HEK293 (cell line): ENCODE measurements at regions not wholly inside any gene's neighbourhood (a gene's known extent, or its start where the extent isn't known, plus 50 kb on each side); places are given as distances from the start of the nearest gene placed in this dataset.

Experiments used
- CTCF ChIA-PET: fragments of 350-600 bp; formaldehyde crosslinking; extraction: SDS; loops from one replicate; lab custom pipeline; 2021; ENCODE audit warnings: antibody characterized with exemption; lab: Yijun Ruan, JAX
- POLR2A ChIA-PET: fragments of 300-600 bp; formaldehyde crosslinking; extraction: SDS; loops from one replicate; lab custom pipeline; 2020; ENCODE audit warnings: antibody characterized with exemption, inconsistent platforms; lab: Yijun Ruan, JAX
- H3K27ac ChIP-seq: fragments of 200-500 bp; sonication (Bioruptor generic); 2 replicates; pipeline ENCODE4 v1.5.1; 2014; ENCODE audit warnings: low read depth, low read length, control low read depth, inconsistent platforms; ENCODE audit errors: extremely low read depth
- H3K36me3 ChIP-seq, 2 experiments: fragments of 200-500 bp in 1 of 2; sonication (Bioruptor generic) in 1 of 2; 1 replicate in 1 of 2; 2 replicates in 1 of 2; pipeline ENCODE4 v1.5.1; 2014 to 2017; ENCODE audit warnings: inconsistent platforms in 2 of 2, low read length in 2 of 2; ENCODE audit not compliant: control insufficient read depth in 2 of 2, insufficient read depth in 1 of 2
- H3K4me1 ChIP-seq: fragments of 200-500 bp; sonication (Bioruptor generic); 2 replicates; pipeline ENCODE4 v1.5.1; 2014; ENCODE audit warnings: mild to moderate bottlenecking, low read length, inconsistent platforms; ENCODE audit not compliant: control insufficient read depth, insufficient read depth
- H3K4me3 ChIP-seq: 2 replicates; pipeline ENCODE4 v1.5.1; 2011; ENCODE audit warnings: low read depth, mild to moderate bottlenecking, control low read depth, low read length, moderate library complexity
- H3K9me3 ChIP-seq: fragments of 200-500 bp; sonication (Bioruptor generic); 2 replicates; pipeline ENCODE4 v1.5.1; 2014; ENCODE audit warnings: low read depth, low read length, inconsistent platforms; ENCODE audit not compliant: control insufficient read depth, insufficient read depth
- AEBP2 ChIP-seq: fragments of 450-650 bp; formaldehyde crosslinking; IDR thresholded peaks from 2 replicates; pipeline ENCODE4 v1.5.1; 2016; ENCODE audit warnings: missing biosample characterization, missing genetic modification characterization, borderline replicate concordance
- KLF10 ChIP-seq: fragments of 450-650 bp; IDR thresholded peaks from 2 replicates; pipeline ENCODE4 v1.5.1; 2018; ENCODE audit warnings: missing biosample characterization, mild to moderate bottlenecking, missing genetic modification characterization
- KLF17 ChIP-seq: fragments of 450-650 bp; formaldehyde crosslinking; IDR thresholded peaks from 2 replicates; pipeline ENCODE4 v1.5.1; 2016; ENCODE audit warnings: missing biosample characterization, missing genetic modification characterization
- KLF7 ChIP-seq: fragments of 450-650 bp; formaldehyde crosslinking; IDR thresholded peaks from 2 replicates; pipeline ENCODE4 v1.5.1; 2016; ENCODE audit warnings: missing biosample characterization, missing genetic modification characterization, borderline replicate concordance
- MEIS1 ChIP-seq: sonication (generic); formaldehyde crosslinking; IDR thresholded peaks from 2 replicates; pipeline ENCODE4 v1.8.1; 2022; ENCODE audit warnings: missing genetic modification reagents, mild to moderate bottlenecking, borderline replicate concordance
- OSR2 ChIP-seq: fragments of 450-650 bp; formaldehyde crosslinking; IDR thresholded peaks from 2 replicates; pipeline ENCODE4 v1.5.1; 2016; ENCODE audit warnings: missing biosample characterization, missing genetic modification characterization
- SCRT2 ChIP-seq: fragments of 450-650 bp; formaldehyde crosslinking; IDR thresholded peaks from 2 replicates; pipeline ENCODE4 v1.5.1; 2016; ENCODE audit warnings: missing biosample characterization, missing genetic modification characterization
- ZIC2 ChIP-seq: fragments of 450-650 bp; formaldehyde crosslinking; IDR thresholded peaks from 2 replicates; pipeline ENCODE4 v1.5.1; 2016; ENCODE audit warnings: missing biosample characterization, missing genetic modification characterization
- ZNF121 ChIP-seq: fragments of 450-650 bp; formaldehyde crosslinking; IDR thresholded peaks from 2 replicates; pipeline ENCODE4 v1.5.1; 2016; ENCODE audit warnings: missing biosample characterization, missing genetic modification characterization
- ZNF138 ChIP-seq: fragments of 450-650 bp; formaldehyde crosslinking; IDR thresholded peaks from 2 replicates; pipeline ENCODE4 v1.5.1; 2016; ENCODE audit warnings: missing biosample characterization, missing genetic modification characterization, borderline replicate concordance
- ZNF26 ChIP-seq: fragments of 450-650 bp; formaldehyde crosslinking; IDR thresholded peaks from 2 replicates; pipeline ENCODE4 v1.5.1; 2016; ENCODE audit warnings: missing biosample characterization, missing genetic modification characterization
- ZNF416 ChIP-seq: fragments of 450-650 bp; formaldehyde crosslinking; IDR thresholded peaks from 2 replicates; pipeline ENCODE4 v1.5.1; 2016; ENCODE audit warnings: missing biosample characterization, missing genetic modification characterization
- ZNF423 ChIP-seq: fragments of 450-650 bp; formaldehyde crosslinking; IDR thresholded peaks from 2 replicates; pipeline ENCODE4 v1.5.1; 2016; ENCODE audit warnings: missing biosample characterization, missing genetic modification characterization
- ZNF510 ChIP-seq: fragments of 450-650 bp; formaldehyde crosslinking; IDR thresholded peaks from 2 replicates; pipeline ENCODE4 v1.5.1; 2018; ENCODE audit warnings: mild to moderate bottlenecking, missing genetic modification characterization, missing biosample characterization; ENCODE audit not compliant: insufficient replicate concordance
- ZNF561 ChIP-seq: fragments of 450-650 bp; IDR thresholded peaks from 2 replicates; pipeline ENCODE4 v1.5.1; 2018; ENCODE audit warnings: missing biosample characterization, missing genetic modification characterization, borderline replicate concordance
- ZNF580 ChIP-seq: fragments of 450-650 bp; formaldehyde crosslinking; IDR thresholded peaks from 2 replicates; pipeline ENCODE4 v1.5.1; 2016; ENCODE audit warnings: missing biosample characterization, missing genetic modification characterization
- ZNF639 ChIP-seq: fragments of 450-650 bp; formaldehyde crosslinking; IDR thresholded peaks from 2 replicates; pipeline ENCODE4 v1.5.1; 2016; ENCODE audit warnings: missing biosample characterization, missing genetic modification characterization
- ZNF658 ChIP-seq: fragments of 450-650 bp; formaldehyde crosslinking; IDR thresholded peaks from 2 replicates; pipeline ENCODE4; 2016; ENCODE audit warnings: missing biosample characterization, missing genetic modification characterization
- ZSCAN18 ChIP-seq: fragments of 450-650 bp; formaldehyde crosslinking; IDR thresholded peaks from 2 replicates; pipeline ENCODE4 v1.5.1; 2016; ENCODE audit warnings: missing biosample characterization, missing genetic modification characterization
- ZSCAN5A ChIP-seq: fragments of 450-650 bp; formaldehyde crosslinking; IDR thresholded peaks from 2 replicates; pipeline ENCODE4 v1.5.1; 2016; ENCODE audit warnings: missing biosample characterization, missing genetic modification characterization

GRCh38 chr15:38873158-38873557 is 308.5 kb upstream of the RASGRP1 start:
- Histone ChIP-seq H3K36me3 (no peaks in the 10 kb centered on the region), H3K27ac (no peak overlapping the region), H3K4me3 (no peak overlapping the region), H3K4me1 (0 out of 2 replicates have a peak, but pooled peaks cover 2% of the 10 kb centered on the region)
- POLR2A ChIA-PET: no interaction called here
- CTCF ChIA-PET: interaction anchor here (0.9 kb wide), 1 partner anchor 14 kb away, joined by 3 read pairs; no protein-coding TSS in a partner anchor
- no peak for TF ChIP-seq KLF17 (tag by site-specific recombination)
- TF ChIP-seq ZNF26 (tag by site-specific recombination): no peak
- TF ChIP-seq ZNF658 (tag by site-specific recombination): no peak
- TF ChIP-seq ZSCAN18: no peak
- TF ChIP-seq, all 188 proteins: peak for 0
- no peaks in the 10 kb centered on the region for H3K9me3 ChIP-seq

GRCh38 chr15:38874464-38874863 is 309.9 kb upstream of the RASGRP1 start:
- ChIA-PET POLR2A (no interaction called here), CTCF (no interaction called here)
- H3K27ac ChIP-seq: no peak overlapping the region
- TF ChIP-seq ZNF639 (tag by site-specific recombination) (no peak), AEBP2 (no peak), KLF7 (tag by site-specific recombination) (no peak), ZNF510 (tag by site-specific recombination) (no peak), ZNF138 (tag by site-specific recombination) (no peak), ZSCAN5A (no peak)
- H3K4me1 ChIP-seq: no peaks in the 10 kb centered on the region
- no peaks in the 10 kb centered on the region for H3K9me3 ChIP-seq
- H3K36me3 ChIP-seq: no peaks in the 10 kb centered on the region
- no peak overlapping the region for H3K4me3 ChIP-seq

- CTCF ChIA-PET: no interaction called here
- Histone ChIP-seq H3K9me3 (no peaks in the 10 kb centered on the region), H3K36me3 (no peaks in the 10 kb centered on the region), H3K4me1 (no peaks in the 10 kb centered on the region), H3K4me3 (no peak overlapping the region), H3K27ac (no peak overlapping the region)
- POLR2A ChIA-PET: no interaction called here
- TF ChIP-seq ZNF423 (tag by site-specific recombination) (no peak), OSR2 (tag by site-specific recombination) (no peak), SCRT2 (tag by site-specific recombination) (no peak), ZNF121 (no peak), KLF10 (no peak), ZNF580 (no peak), MEIS1 (CRISPR knock-in tag) (no peak), ZNF138 (tag by site-specific recombination) (no peak), ZNF561 (tag by site-specific recombination) (no peak), ZIC2 (no peak), ZNF416 (tag by site-specific recombination) (no peak)
Measured at GRCh38 chr15:38876211-38876610, 311.6 kb upstream of the RASGRP1 start.
